ENCODE measurements at regions not wholly inside any gene's neighbourhood (a gene's known extent, or its start where the extent isn't known, plus 50 kb on each side); places are given as distances from the start of the nearest gene placed in this dataset.

DNA sequence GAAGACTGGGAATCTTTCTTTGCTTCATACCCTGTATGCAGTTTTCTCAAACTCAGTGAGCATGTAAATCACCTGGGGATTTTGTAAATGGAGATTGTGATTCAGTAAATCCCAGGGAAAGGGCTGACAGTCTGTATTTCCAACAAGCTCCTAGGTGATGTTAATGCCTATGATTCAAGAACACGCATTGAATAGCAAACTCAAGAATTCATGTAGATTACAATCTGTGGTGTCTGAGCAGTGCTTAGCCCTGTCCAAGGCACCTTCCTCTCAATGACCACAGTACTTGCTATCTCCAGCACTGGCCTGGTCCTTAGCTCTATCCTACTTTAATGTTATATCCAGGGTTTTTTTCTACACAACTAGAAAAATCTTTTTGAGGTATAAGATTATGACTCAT, 721.4 kb upstream of the MEF2C start:
- TF ChIP-seq EZH2 (IDR thresholded peaks at IDR 0.05; ENCODE audit: insufficient read depth, low read length): no peak
- TF ChIP-seq, protein P1, sequence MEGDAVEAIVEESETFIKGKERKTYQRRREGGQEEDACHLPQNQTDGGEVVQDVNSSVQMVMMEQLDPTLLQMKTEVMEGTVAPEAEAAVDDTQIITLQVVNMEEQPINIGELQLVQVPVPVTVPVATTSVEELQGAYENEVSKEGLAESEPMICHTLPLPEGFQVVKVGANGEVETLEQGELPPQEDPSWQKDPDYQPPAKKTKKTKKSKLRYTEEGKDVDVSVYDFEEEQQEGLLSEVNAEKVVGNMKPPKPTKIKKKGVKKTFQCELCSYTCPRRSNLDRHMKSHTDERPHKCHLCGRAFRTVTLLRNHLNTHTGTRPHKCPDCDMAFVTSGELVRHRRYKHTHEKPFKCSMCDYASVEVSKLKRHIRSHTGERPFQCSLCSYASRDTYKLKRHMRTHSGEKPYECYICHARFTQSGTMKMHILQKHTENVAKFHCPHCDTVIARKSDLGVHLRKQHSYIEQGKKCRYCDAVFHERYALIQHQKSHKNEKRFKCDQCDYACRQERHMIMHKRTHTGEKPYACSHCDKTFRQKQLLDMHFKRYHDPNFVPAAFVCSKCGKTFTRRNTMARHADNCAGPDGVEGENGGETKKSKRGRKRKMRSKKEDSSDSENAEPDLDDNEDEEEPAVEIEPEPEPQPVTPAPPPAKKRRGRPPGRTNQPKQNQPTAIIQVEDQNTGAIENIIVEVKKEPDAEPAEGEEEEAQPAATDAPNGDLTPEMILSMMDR (IDR thresholded peaks at IDR 0.05; ENCODE audit: insufficient read depth, low read depth, low read length): no peak
